ENCODE measurements at regions not wholly inside any gene's neighbourhood (a gene's known extent, or its start where the extent isn't known, plus 50 kb on each side); places are given as distances from the start of the nearest gene placed in this dataset.

DNA sequence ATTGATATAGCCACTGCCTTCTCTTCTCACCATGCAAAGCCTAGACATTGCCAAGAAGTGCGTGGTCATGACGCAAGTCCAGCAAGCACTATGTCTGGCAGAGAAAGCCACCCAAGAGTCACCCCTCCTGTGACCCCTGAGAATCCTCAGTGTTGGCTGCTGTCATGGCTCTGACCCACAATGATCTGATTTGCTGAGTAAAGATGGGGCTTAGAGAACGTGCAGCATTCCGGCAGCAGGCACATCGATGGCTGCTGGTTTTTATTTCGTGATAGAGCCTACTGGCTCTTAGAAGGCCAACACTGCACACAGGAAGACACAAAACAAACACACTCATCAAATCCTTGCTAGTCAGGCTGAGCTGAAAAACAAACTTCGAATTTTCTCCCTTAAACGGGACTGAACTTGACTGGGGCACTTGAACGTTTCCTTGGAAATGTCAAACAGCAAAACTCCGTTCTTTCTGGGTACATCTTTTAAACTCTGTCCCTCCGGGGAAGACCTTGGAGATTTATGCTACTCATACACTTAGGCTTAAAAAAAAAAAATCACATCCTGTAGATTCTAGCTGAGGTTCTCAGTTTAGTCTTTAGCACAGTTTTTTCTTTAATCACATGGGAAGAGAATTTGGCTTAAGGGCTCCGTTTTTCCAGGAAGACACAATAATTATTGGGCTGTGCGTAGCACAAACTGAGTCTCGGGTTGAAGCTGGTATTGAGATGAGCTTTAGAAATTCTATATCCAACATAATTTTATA lies 88.2 kb upstream of the BASP1 start:
- TF ChIP-seq EP300 (IDR thresholded peaks at IDR 0.05; ENCODE audit: borderline replicate concordance) (no peak), CREB1 (IDR thresholded peaks at IDR 0.05; ENCODE audit: low read depth) (no peak), NFIC (IDR thresholded peaks at IDR 0.05) (no peak), EGR1 (IDR thresholded peaks at IDR 0.05) (no peak), TCF12 (IDR thresholded peaks at IDR 0.05; ENCODE audit: low read depth) (no peak), ZBTB7A (IDR thresholded peaks at IDR 0.05; ENCODE audit: low read depth) (no peak), RAD21 (IDR thresholded peaks at IDR 0.05; ENCODE audit: low read depth) (no peak)
- TF ChIP-seq, protein P1, sequence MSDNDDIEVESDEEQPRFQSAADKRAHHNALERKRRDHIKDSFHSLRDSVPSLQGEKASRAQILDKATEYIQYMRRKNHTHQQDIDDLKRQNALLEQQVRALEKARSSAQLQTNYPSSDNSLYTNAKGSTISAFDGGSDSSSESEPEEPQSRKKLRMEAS (IDR thresholded peaks at IDR 0.05): no peak
- TF ChIP-seq, protein P2, sequence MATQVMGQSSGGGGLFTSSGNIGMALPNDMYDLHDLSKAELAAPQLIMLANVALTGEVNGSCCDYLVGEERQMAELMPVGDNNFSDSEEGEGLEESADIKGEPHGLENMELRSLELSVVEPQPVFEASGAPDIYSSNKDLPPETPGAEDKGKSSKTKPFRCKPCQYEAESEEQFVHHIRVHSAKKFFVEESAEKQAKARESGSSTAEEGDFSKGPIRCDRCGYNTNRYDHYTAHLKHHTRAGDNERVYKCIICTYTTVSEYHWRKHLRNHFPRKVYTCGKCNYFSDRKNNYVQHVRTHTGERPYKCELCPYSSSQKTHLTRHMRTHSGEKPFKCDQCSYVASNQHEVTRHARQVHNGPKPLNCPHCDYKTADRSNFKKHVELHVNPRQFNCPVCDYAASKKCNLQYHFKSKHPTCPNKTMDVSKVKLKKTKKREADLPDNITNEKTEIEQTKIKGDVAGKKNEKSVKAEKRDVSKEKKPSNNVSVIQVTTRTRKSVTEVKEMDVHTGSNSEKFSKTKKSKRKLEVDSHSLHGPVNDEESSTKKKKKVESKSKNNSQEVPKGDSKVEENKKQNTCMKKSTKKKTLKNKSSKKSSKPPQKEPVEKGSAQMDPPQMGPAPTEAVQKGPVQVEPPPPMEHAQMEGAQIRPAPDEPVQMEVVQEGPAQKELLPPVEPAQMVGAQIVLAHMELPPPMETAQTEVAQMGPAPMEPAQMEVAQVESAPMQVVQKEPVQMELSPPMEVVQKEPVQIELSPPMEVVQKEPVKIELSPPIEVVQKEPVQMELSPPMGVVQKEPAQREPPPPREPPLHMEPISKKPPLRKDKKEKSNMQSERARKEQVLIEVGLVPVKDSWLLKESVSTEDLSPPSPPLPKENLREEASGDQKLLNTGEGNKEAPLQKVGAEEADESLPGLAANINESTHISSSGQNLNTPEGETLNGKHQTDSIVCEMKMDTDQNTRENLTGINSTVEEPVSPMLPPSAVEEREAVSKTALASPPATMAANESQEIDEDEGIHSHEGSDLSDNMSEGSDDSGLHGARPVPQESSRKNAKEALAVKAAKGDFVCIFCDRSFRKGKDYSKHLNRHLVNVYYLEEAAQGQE (IDR thresholded peaks at IDR 0.05; ENCODE audit: low read depth): no peak

DNA sequence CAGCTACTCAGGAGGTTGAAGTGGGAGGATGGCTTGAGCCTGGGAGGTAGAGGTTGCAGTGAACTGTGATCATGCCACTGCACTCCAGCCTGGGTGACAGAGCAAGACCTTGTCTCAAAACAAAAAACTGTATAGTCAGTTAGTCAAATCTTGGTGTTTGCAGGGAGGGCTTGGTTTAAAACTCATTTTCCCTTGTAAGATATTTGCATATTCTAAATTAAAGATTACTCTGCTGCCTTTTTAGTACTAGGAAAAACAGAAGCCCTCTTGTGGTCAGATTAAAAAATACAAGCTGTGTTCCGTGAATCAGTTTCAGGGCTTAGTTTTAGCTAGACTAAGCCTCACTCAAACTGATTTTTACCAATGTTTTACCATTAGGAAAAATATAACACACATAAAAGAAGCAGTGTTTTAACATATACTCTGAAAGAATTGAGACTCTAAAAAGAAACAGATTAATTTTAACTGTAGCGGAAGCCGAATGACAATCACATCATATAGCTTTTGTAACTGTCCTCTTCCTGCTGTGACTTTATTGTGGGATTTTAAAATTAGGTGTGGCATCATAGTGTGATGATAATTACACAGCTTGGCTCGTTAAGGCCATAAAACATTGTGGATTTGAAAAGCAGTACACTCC lies 84.9 kb upstream of the BASP1 start:
- TF ChIP-seq TCF12 (IDR thresholded peaks at IDR 0.05; ENCODE audit: low read depth): no peak
- no peak for TF ChIP-seq CEBPB (IDR thresholded peaks at IDR 0.05)
- TF ChIP-seq, protein P1 (IDR thresholded peaks at IDR 0.05): no peak
- TF ChIP-seq EP300 (IDR thresholded peaks at IDR 0.05; ENCODE audit: borderline replicate concordance): no peak
- peak; percentile 58 for TF ChIP-seq RAD21 (IDR thresholded peaks at IDR 0.05; ENCODE audit: low read depth)

DNA sequence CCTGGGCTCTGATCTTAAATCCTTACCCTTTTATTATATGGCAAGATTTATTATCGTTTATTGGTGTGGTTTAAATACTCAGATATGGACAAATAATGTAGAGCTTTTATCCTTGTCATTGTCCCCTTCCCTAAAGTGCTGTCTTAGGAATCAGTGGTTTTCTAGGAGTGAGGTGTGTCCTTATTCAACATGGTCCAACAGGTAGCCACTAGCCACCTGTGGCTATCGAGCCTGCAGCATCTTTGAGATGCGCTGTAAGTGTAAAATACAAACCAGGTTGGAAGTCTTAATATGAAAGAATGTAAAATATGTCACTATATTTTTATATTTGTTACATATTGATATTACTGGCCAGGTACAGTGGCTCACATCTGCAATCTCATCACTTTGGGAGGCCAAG lies 82.4 kb upstream of the BASP1 start:
- TF ChIP-seq FOXM1 (IDR thresholded peaks at IDR 0.05; ENCODE audit: borderline replicate concordance, low read depth) (no peak), CREB1 (IDR thresholded peaks at IDR 0.05; ENCODE audit: low read depth) (no peak), TEAD4 (IDR thresholded peaks at IDR 0.05) (no peak), TCF12 (IDR thresholded peaks at IDR 0.05; ENCODE audit: low read depth) (no peak), NFIC (IDR thresholded peaks at IDR 0.05) (no peak), YY1 (IDR thresholded peaks at IDR 0.05; ENCODE audit: low read depth) (no peak), EP300 (IDR thresholded peaks at IDR 0.05; ENCODE audit: borderline replicate concordance) (no peak), TAF1 (IDR thresholded peaks at IDR 0.05; ENCODE audit: low read depth) (no peak), EGR1 (IDR thresholded peaks at IDR 0.05) (no peak), ZBTB7A (IDR thresholded peaks at IDR 0.05; ENCODE audit: low read depth) (no peak), RAD21 (IDR thresholded peaks at IDR 0.05; ENCODE audit: low read depth) (no peak)
- TF ChIP-seq, protein P3, sequence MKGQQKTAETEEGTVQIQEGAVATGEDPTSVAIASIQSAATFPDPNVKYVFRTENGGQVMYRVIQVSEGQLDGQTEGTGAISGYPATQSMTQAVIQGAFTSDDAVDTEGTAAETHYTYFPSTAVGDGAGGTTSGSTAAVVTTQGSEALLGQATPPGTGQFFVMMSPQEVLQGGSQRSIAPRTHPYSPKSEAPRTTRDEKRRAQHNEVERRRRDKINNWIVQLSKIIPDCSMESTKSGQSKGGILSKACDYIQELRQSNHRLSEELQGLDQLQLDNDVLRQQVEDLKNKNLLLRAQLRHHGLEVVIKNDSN (IDR thresholded peaks at IDR 0.05): no peak
- TF ChIP-seq, protein P2 (IDR thresholded peaks at IDR 0.05; ENCODE audit: low read depth): no peak
- TF ChIP-seq, protein P1 (IDR thresholded peaks at IDR 0.05): no peak

DNA sequence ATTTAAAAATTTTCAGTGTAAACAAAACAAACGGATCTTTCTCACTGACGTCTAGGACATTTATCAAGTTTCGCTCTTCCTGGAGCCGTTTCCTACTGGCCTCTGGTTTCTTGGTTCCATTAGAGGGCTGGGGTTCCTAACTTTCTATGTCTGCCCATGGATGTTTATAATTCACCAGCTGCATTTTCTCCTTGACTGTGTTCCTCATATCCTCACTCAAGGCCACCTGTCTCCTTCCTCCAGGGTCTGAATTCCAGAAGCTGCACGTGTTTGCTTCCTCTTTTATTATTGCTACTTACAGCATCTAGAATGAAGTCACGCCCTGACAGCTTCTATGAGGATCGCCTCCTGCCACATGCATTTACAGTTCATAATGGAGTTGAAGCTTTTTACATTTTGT lies 74.1 kb upstream of the BASP1 start:
- no peak for TF ChIP-seq CREB1 (IDR thresholded peaks at IDR 0.05; ENCODE audit: low read depth)
- TF ChIP-seq NFIC (IDR thresholded peaks at IDR 0.05): no peak
- TF ChIP-seq, protein P1 (IDR thresholded peaks at IDR 0.05): no peak
- TF ChIP-seq YY1 (IDR thresholded peaks at IDR 0.05; ENCODE audit: low read depth): no peak
- TF ChIP-seq CEBPB (IDR thresholded peaks at IDR 0.05): no peak
- TF ChIP-seq, protein P2 (IDR thresholded peaks at IDR 0.05; ENCODE audit: low read depth): no peak
- no peak for TF ChIP-seq FOXM1 (IDR thresholded peaks at IDR 0.05; ENCODE audit: borderline replicate concordance, low read depth)
- TF ChIP-seq ZBTB7A (IDR thresholded peaks at IDR 0.05; ENCODE audit: low read depth): no peak
- no peak for TF ChIP-seq TEAD4 (IDR thresholded peaks at IDR 0.05)
- no peak for TF ChIP-seq EP300 (IDR thresholded peaks at IDR 0.05; ENCODE audit: borderline replicate concordance)

Measured in Ishikawa (cell line).